ENCODE measurements at regions not wholly inside any gene's neighbourhood (a gene's known extent, or its start where the extent isn't known, plus 50 kb on each side); places are given as distances from the start of the nearest gene placed in this dataset.
"Not testable (repeated sequence)": the region's sequence is repeated elsewhere in the genome, so short reads cannot be mapped to it uniquely, and the experiment has no call there.

DNA sequence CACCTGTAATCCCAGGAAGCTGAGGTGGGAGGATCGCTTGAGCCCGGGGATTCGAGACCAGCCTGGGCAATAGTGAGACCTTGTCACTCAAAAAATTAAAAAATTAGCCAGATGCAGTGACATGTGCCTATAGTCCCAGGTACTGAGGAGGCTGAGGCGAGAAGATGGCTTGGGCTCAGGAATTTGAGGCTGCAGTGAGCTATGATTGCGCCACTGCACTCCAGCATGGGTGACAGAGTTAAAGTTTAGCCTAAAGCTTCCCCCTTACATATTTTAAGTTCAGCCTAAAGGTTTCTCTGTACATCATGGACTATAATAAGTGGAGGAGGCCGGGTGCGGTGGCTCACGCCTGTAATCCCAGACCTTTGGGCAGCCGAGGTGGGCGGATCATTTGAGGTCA, 70.1 kb downstream of the SPRING1 start:
- Histone ChIP-seq H3K4me1 (ENCODE audit: control insufficient read depth in 1 of 2, insufficient read depth in 2 of 2, low read length in 2 of 2) (no peaks in the 10 kb centered on the region), H3K27me3 (ENCODE audit: insufficient read depth, low read length) (no peaks in the 10 kb centered on the region), H3K4me2 (ENCODE audit: low read length) (no peak overlapping the region), H3K27ac (ENCODE audit: low read depth, low read length) (no peak overlapping the region), H3K79me2 (ENCODE audit: insufficient read depth, low read length) (no peaks in the 10 kb centered on the region), H3K36me3 (ENCODE audit: control insufficient read depth in 1 of 2, insufficient read depth in 2 of 2, low read length in 2 of 2) (no peaks in the 10 kb centered on the region), H4K20me1 (ENCODE audit: insufficient read depth) (no peaks in the 10 kb centered on the region), H2AFZ (ENCODE audit: low read depth, low read length, poor library complexity, severe bottlenecking) (no peak overlapping the region), H3K4me3 (replicated peaks in 1 of 2; ENCODE audit: low read depth in 1 of 2, low read length in 2 of 2) (no peak overlapping the region), H3K9ac (ENCODE audit: low read length) (no peak overlapping the region), H3K9me2 (ENCODE audit: insufficient read depth) (no peaks in the 10 kb centered on the region), H3K9me3 (ENCODE audit: control insufficient read depth in 1 of 2, insufficient read depth in 1 of 2, low read depth in 1 of 2, low read length in 2 of 2) (no peaks in the 10 kb centered on the region)
- CTCF ChIA-PET, result no interaction called here
- no peak for DNase-seq (ENCODE audit: low read depth, low spot score)
- BruUV-seq (replicated peaks), result no TSS peak
- TF ChIP-seq ELF1 (IDR thresholded peaks at IDR 0.05; ENCODE audit: borderline replicate concordance, low read depth) (no peak), ZFX (IDR thresholded peaks at IDR 0.05) (no peak)
- intact Hi-C loops (cut with micrococcal nuclease), result no loop called here
- no peak for ATAC-seq
- POLR2A ChIA-PET, result no interaction called here
- RAD21 ChIA-PET (ENCODE audit: low non-redundant PET in 1 of 2, low total read pairs in 2 of 2, uncharacterized antibody in 2 of 2, unreplicated experiment in 2 of 2), result no interaction called here

DNA sequence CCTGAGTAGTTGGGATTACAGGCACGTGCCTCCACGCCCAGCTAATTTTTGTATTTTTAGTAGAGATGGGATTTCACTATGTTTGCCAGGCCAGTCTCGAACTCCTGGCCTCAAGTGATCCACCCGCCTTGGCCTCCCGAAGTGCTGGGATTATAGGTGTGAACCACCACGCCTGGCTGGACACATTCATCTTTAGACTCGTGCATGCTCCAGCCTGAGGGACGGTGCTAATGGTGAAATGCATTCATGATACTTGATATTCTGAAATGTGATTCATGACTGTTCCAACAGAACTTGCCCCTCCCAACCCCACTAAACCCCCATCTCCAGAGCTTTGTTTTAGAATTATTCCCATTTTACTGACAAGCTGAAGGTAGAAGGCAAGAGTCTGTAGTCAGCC, 71.0 kb downstream of the SPRING1 start:
- ATAC-seq; H3K4me3 ChIP-seq (replicated peaks in 1 of 2; ENCODE audit: low read depth in 1 of 2, low read length in 2 of 2); POLR2A ChIA-PET; H3K27me3 ChIP-seq (ENCODE audit: insufficient read depth, low read length); H3K36me3 ChIP-seq (ENCODE audit: control insufficient read depth in 1 of 2, insufficient read depth in 2 of 2, low read length in 2 of 2); H3K9me2 ChIP-seq (ENCODE audit: insufficient read depth); intact Hi-C loops (cut with micrococcal nuclease); BruUV-seq (replicated peaks); H3K4me2 ChIP-seq (ENCODE audit: low read length); DNase-seq (ENCODE audit: low read depth, low spot score); H3K9me3 ChIP-seq (ENCODE audit: control insufficient read depth in 1 of 2, insufficient read depth in 1 of 2, low read depth in 1 of 2, low read length in 2 of 2); H3K27ac ChIP-seq (ENCODE audit: low read depth, low read length); RAD21 ChIA-PET (ENCODE audit: low non-redundant PET in 1 of 2, low total read pairs in 2 of 2, uncharacterized antibody in 2 of 2, unreplicated experiment in 2 of 2); CTCF ChIA-PET; H4K20me1 ChIP-seq (ENCODE audit: insufficient read depth); H3K9ac ChIP-seq (ENCODE audit: low read length); H3K4me1 ChIP-seq (ENCODE audit: control insufficient read depth in 1 of 2, insufficient read depth in 2 of 2, low read length in 2 of 2); H2AFZ ChIP-seq (ENCODE audit: low read depth, low read length, poor library complexity, severe bottlenecking); H3K79me2 ChIP-seq (ENCODE audit: insufficient read depth, low read length): not testable (repeated sequence)

DNA sequence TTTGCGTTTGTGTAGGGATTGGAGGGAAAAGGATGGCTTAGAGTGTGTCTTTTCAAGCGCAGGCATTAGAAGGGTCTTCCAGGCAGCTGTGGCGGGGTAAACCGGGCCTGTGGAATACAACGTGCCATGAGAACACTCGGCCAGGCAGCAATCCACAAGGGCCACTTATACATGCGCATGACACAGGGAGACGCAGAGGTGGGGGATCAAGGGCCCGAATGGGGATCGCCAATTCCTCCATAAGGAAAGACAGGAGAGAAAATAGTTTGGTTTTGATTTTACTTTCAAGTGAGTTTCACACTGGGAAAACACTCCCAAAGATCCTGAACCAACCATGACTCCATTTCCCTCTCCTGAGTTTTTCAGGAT, 71.6 kb downstream of the SPRING1 start:
- H4K20me1 ChIP-seq (ENCODE audit: insufficient read depth), result no peaks in the 10 kb centered on the region
- H3K4me2 ChIP-seq (ENCODE audit: low read length), result no peak overlapping the region
- H3K36me3 ChIP-seq (ENCODE audit: control insufficient read depth in 1 of 2, insufficient read depth in 2 of 2, low read length in 2 of 2), result no peaks in the 10 kb centered on the region
- no peak overlapping the region for H3K9ac ChIP-seq (ENCODE audit: low read length)
- ATAC-seq, result no peak
- no TSS peak for BruUV-seq (replicated peaks)
- ChIA-PET RAD21 (ENCODE audit: low non-redundant PET in 1 of 2, low total read pairs in 2 of 2, uncharacterized antibody in 2 of 2, unreplicated experiment in 2 of 2) (no interaction called here), POLR2A (no interaction called here), CTCF (no interaction called here)
- no peak overlapping the region for H3K4me3 ChIP-seq (replicated peaks in 1 of 2; ENCODE audit: low read depth in 1 of 2, low read length in 2 of 2)
- no peak for DNase-seq (ENCODE audit: low read depth, low spot score)
- H3K9me2 ChIP-seq (ENCODE audit: insufficient read depth), result no peaks in the 10 kb centered on the region
- no peak overlapping the region for H2AFZ ChIP-seq (ENCODE audit: low read depth, low read length, poor library complexity, severe bottlenecking)
- no peaks in the 10 kb centered on the region for H3K4me1 ChIP-seq (ENCODE audit: control insufficient read depth in 1 of 2, insufficient read depth in 2 of 2, low read length in 2 of 2)
- no peak overlapping the region for H3K27ac ChIP-seq (ENCODE audit: low read depth, low read length)
- H3K9me3 ChIP-seq (ENCODE audit: control insufficient read depth in 1 of 2, insufficient read depth in 1 of 2, low read depth in 1 of 2, low read length in 2 of 2), result no peaks in the 10 kb centered on the region
- intact Hi-C loops (cut with micrococcal nuclease), result no loop called here
- no peaks in the 10 kb centered on the region for H3K27me3 ChIP-seq (ENCODE audit: insufficient read depth, low read length)
- H3K79me2 ChIP-seq (ENCODE audit: insufficient read depth, low read length), result no peaks in the 10 kb centered on the region
- TF ChIP-seq ELF1 (IDR thresholded peaks at IDR 0.05; ENCODE audit: borderline replicate concordance, low read depth), result no peak
- no peak for TF ChIP-seq EGR1 (IDR thresholded peaks at IDR 0.05; ENCODE audit: low read depth)
- TF ChIP-seq, protein P1, sequence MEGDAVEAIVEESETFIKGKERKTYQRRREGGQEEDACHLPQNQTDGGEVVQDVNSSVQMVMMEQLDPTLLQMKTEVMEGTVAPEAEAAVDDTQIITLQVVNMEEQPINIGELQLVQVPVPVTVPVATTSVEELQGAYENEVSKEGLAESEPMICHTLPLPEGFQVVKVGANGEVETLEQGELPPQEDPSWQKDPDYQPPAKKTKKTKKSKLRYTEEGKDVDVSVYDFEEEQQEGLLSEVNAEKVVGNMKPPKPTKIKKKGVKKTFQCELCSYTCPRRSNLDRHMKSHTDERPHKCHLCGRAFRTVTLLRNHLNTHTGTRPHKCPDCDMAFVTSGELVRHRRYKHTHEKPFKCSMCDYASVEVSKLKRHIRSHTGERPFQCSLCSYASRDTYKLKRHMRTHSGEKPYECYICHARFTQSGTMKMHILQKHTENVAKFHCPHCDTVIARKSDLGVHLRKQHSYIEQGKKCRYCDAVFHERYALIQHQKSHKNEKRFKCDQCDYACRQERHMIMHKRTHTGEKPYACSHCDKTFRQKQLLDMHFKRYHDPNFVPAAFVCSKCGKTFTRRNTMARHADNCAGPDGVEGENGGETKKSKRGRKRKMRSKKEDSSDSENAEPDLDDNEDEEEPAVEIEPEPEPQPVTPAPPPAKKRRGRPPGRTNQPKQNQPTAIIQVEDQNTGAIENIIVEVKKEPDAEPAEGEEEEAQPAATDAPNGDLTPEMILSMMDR (IDR thresholded peaks at IDR 0.05 in 2 of 3, conservative IDR thresholded peaks at IDR 0.05 in 1 of 3; ENCODE audit: borderline replicate concordance in 1 of 3, insufficient read depth in 1 of 3, low read depth in 2 of 3, low read length in 2 of 3), result no peak
- TF ChIP-seq POLR2A (IDR thresholded peaks at IDR 0.05; ENCODE audit: borderline replicate concordance, extremely low read depth, insufficient read depth, insufficient read length), result no peak
- TF ChIP-seq EZH2phosphoT487 (IDR thresholded peaks at IDR 0.05; ENCODE audit: borderline replicate concordance), result no peak
- no peak for TF ChIP-seq CEBPB (IDR thresholded peaks at IDR 0.05; ENCODE audit: low read depth)
- no peak for TF ChIP-seq TCF7L2 (IDR thresholded peaks at IDR 0.05; ENCODE audit: borderline replicate concordance, extremely low read depth, insufficient read depth, insufficient read length)
- TF ChIP-seq, protein P2, sequence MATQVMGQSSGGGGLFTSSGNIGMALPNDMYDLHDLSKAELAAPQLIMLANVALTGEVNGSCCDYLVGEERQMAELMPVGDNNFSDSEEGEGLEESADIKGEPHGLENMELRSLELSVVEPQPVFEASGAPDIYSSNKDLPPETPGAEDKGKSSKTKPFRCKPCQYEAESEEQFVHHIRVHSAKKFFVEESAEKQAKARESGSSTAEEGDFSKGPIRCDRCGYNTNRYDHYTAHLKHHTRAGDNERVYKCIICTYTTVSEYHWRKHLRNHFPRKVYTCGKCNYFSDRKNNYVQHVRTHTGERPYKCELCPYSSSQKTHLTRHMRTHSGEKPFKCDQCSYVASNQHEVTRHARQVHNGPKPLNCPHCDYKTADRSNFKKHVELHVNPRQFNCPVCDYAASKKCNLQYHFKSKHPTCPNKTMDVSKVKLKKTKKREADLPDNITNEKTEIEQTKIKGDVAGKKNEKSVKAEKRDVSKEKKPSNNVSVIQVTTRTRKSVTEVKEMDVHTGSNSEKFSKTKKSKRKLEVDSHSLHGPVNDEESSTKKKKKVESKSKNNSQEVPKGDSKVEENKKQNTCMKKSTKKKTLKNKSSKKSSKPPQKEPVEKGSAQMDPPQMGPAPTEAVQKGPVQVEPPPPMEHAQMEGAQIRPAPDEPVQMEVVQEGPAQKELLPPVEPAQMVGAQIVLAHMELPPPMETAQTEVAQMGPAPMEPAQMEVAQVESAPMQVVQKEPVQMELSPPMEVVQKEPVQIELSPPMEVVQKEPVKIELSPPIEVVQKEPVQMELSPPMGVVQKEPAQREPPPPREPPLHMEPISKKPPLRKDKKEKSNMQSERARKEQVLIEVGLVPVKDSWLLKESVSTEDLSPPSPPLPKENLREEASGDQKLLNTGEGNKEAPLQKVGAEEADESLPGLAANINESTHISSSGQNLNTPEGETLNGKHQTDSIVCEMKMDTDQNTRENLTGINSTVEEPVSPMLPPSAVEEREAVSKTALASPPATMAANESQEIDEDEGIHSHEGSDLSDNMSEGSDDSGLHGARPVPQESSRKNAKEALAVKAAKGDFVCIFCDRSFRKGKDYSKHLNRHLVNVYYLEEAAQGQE (IDR thresholded peaks at IDR 0.05; ENCODE audit: low read depth), result no peak
- no peak for TF ChIP-seq POLR2AphosphoS5 (IDR thresholded peaks at IDR 0.05; ENCODE audit: low read depth, low read length)
